ENCODE measurements at regions not wholly inside any gene's neighbourhood (a gene's known extent, or its start where the extent isn't known, plus 50 kb on each side); places are given as distances from the start of the nearest gene placed in this dataset.
A peak's percentile ranks its signal among the peaks of the same experiment; 100 is the strongest.
"Not testable (repeated sequence)": the region's sequence is repeated elsewhere in the genome, so short reads cannot be mapped to it uniquely, and the experiment has no call there.

- DNase-seq: not testable (repeated sequence)
Observed at GRCh38 chr7:101679653-101680173, 50.6 kb upstream of the MYL10 start.

- DNase-seq: no peak
Observed at GRCh38 chr7:101680406-101681145, 51.5 kb upstream of the MYL10 start.

GRCh38 chr7:101681170-101682007 is 52.3 kb upstream of the MYL10 start:
- no peak for DNase-seq

- no peak for DNase-seq
Observed at GRCh38 chr7:101684983-101685330, 55.9 kb upstream of the MYL10 start.

- DNase-seq: no peak
Observed at GRCh38 chr7:101686030-101686429, 56.9 kb upstream of the MYL10 start.

- DNase-seq: no peak
Observed at GRCh38 chr7:101687081-101687480, 58.0 kb upstream of the MYL10 start.

- DNase-seq: no peak
Observed at GRCh38 chr7:101687791-101688182, 58.7 kb upstream of the MYL10 start.

- peak; percentile 57 to 76 for DNase-seq
Observed at GRCh38 chr7:101688183-101688831, 59.2 kb upstream of the MYL10 start.

- DNase-seq: no peak
Observed at GRCh38 chr7:101688995-101689907, 60.2 kb upstream of the MYL10 start.

- DNase-seq: no peak
Observed at GRCh38 chr7:101690061-101690460, 61.0 kb upstream of the MYL10 start.

- no peak for DNase-seq
Observed at GRCh38 chr7:101691822-101692384, 62.8 kb upstream of the MYL10 start.

- DNase-seq: no peak
Observed at GRCh38 chr7:101693498-101694091, 64.5 kb upstream of the MYL10 start.

GRCh38 chr7:101698964-101699363 is 69.9 kb upstream of the MYL10 start:
- DNase-seq: no peak

- no peak for DNase-seq
Observed at GRCh38 chr7:101699399-101699798, 70.3 kb upstream of the MYL10 start.

- no peak for DNase-seq
Observed at GRCh38 chr7:101699881-101700823, 71.1 kb upstream of the MYL10 start.

GRCh38 chr7:101701153-101701794 is 72.2 kb upstream of the MYL10 start:
- no peak for DNase-seq

- DNase-seq: no peak
Observed at GRCh38 chr7:101702362-101702850, 73.3 kb upstream of the MYL10 start.

- DNase-seq: no peak
Observed at GRCh38 chr7:101705331-101705730, 76.2 kb upstream of the MYL10 start.

GRCh38 chr7:101707587-101707986 is 78.5 kb upstream of the MYL10 start:
- no peak for DNase-seq

- no peak for DNase-seq
Observed at GRCh38 chr7:101708223-101708622, 79.1 kb upstream of the MYL10 start.

Measured in AML-193 (cell line).